ENCODE measurements at regions not wholly inside any gene's neighbourhood (a gene's known extent, or its start where the extent isn't known, plus 50 kb on each side); places are given as distances from the start of the nearest gene placed in this dataset.

- DNase-seq, result no peak
These were observed 237.5 kb upstream of the NLRP1 start for GRCh38 chr17:5821803-5822202.

GRCh38 chr17:5822281-5823060, 238.2 kb upstream of the NLRP1 start:
- DNase-seq, result no peak

- no peak for DNase-seq
These were observed 238.9 kb upstream of the NLRP1 start for GRCh38 chr17:5823219-5823618.

- DNase-seq, result no peak
These were observed 241.5 kb upstream of the NLRP1 start for GRCh38 chr17:5825717-5826330.

GRCh38 chr17:5826384-5826783, 242.1 kb upstream of the NLRP1 start:
- no peak for DNase-seq

GRCh38 chr17:5830921-5831320, 239.3 kb upstream of the WSCD1 start:
- no peak for DNase-seq

- no peak for DNase-seq
These were observed 237.3 kb upstream of the WSCD1 start for GRCh38 chr17:5832886-5833285.

- no peak for DNase-seq
These were observed 233.1 kb upstream of the WSCD1 start for GRCh38 chr17:5837055-5837491.

- no peak for DNase-seq
These were observed 231.4 kb upstream of the WSCD1 start for GRCh38 chr17:5838661-5839300.

GRCh38 chr17:5840811-5841446, 229.2 kb upstream of the WSCD1 start:
- no peak for DNase-seq

GRCh38 chr17:5841862-5842261, 228.3 kb upstream of the WSCD1 start:
- no peak for DNase-seq

- DNase-seq, result no peak
These were observed 226.7 kb upstream of the WSCD1 start for GRCh38 chr17:5843366-5844026.

- no peak for DNase-seq
These were observed 224.2 kb upstream of the WSCD1 start for GRCh38 chr17:5846001-5846400.

- no peak for DNase-seq
These were observed 215.2 kb upstream of the WSCD1 start for GRCh38 chr17:5854871-5855554.

GRCh38 chr17:5861246-5861645, 208.9 kb upstream of the WSCD1 start:
- DNase-seq, result no peak

- DNase-seq, result no peak
These were observed 208.3 kb upstream of the WSCD1 start for GRCh38 chr17:5861854-5862253.

GRCh38 chr17:5862395-5862794, 207.8 kb upstream of the WSCD1 start:
- DNase-seq, result no peak

- DNase-seq, result no peak
These were observed 205.2 kb upstream of the WSCD1 start for GRCh38 chr17:5864741-5865657.

- no peak for DNase-seq
These were observed 203.2 kb upstream of the WSCD1 start for GRCh38 chr17:5866978-5867377.

- DNase-seq, result no peak
These were observed 201.0 kb upstream of the WSCD1 start for GRCh38 chr17:5869041-5869745.
